ENCODE measurements at regions not wholly inside any gene's neighbourhood (a gene's known extent, or its start where the extent isn't known, plus 50 kb on each side); places are given as distances from the start of the nearest gene placed in this dataset.

DNA sequence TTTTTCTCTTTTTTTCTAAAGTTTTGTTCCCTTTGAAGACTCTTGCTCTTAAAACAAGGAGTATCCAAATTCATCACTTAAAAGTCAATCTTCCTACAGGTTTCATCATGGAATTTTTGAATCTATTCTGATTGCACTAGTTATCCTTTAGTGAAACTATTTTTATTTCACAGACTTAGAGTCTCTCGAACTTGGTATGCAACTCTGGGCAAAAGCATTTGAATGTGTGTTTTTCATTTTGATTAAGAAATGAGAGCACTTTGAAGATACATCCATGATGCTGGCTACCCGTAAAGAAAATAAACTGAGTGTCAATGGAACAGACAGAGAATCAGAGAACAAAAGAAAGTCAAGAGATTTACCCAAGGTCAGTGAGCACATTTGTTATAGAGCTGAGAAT, 586.5 kb downstream of the EPM2A start:
- TF ChIP-seq POLR2AphosphoS5 (IDR thresholded peaks at IDR 0.05; ENCODE audit: low read depth, low read length) = no peak
- TF ChIP-seq CTCF (IDR thresholded peaks at IDR 0.05) = no peak
